NCI-H2171 treated with DMSO at 0.1 percent for 48 hours (cell line): ENCODE measurements at regions not wholly inside any gene's neighbourhood (a gene's known extent, or its start where the extent isn't known, plus 50 kb on each side); places are given as distances from the start of the nearest gene placed in this dataset.
"Not testable (repeated sequence)": the region's sequence is repeated elsewhere in the genome, so short reads cannot be mapped to it uniquely, and the experiment has no call there.

Experiments
- DNase-seq: peaks from one replicate; lab custom pipeline; 2025; lab: John Stamatoyannopoulos, UW

GRCh38 chr7:110283056-110283455 lies 807.9 kb upstream of the LRRN3 start:
- no peak for DNase-seq

GRCh38 chr7:110291430-110291829 lies 799.5 kb upstream of the LRRN3 start:
- no peak for DNase-seq

DNA sequence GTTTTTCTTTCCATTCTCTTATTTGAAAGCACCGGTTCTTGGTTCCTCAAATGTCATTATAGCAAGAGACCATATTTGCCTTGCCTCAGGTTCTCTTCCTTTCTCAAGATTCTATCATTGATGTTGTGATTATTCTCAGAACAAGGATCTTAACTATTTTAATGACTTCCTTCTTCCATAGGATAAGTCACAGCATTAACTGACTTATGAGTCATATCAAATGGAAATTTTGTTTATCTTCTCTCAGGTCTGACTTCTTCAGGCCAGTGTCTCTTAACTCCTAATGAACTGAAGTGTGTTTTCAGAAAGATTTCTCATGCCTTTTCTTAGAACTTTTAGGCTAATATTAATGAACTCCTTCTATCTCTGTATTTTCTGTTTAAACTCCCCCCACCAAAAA lies 794.6 kb upstream of the LRRN3 start:
- no peak for DNase-seq

- DNase-seq = no peak
Observed at GRCh38 chr7:110307776-110308175, 783.2 kb upstream of the LRRN3 start.

DNA sequence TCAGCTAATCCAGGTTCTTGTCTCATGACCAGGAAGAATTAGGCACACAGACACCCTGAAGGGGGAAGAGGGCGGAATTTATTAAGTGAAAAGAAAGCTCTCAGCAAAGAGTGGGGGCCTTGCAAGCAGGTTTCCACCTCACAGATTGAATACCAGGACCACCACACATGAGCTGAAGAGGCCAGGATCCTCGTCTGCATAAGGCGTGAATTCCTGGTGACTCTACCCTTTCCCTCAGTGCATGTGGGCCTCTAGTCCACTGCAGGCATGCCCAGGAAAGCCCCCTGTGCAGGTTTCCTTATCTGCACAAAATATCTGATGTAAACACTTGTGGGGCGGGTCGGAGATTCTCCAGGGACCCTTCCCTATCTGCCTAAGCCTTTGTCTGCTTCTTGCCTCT lies 782.1 kb upstream of the LRRN3 start:
- no peak for DNase-seq

DNA sequence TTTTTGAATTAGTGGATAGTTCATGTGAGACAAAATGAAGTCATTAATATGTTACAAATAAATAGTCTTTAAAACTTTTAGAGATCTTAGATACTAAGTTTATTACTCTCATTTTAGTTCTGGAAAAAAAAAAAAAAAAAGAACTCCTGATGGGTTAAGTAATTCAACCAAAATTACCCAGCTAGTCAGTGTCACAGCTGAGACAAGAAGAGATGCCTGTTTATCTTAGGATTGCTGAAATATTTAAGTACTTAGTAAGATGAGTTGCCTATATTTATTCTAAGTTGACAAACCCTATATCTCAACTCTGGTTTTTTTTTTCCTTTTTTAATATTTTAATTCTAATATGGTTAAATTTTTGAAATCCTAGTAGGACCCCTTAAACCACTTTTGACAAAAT lies 781.0 kb upstream of the LRRN3 start:
- no peak for DNase-seq

DNA sequence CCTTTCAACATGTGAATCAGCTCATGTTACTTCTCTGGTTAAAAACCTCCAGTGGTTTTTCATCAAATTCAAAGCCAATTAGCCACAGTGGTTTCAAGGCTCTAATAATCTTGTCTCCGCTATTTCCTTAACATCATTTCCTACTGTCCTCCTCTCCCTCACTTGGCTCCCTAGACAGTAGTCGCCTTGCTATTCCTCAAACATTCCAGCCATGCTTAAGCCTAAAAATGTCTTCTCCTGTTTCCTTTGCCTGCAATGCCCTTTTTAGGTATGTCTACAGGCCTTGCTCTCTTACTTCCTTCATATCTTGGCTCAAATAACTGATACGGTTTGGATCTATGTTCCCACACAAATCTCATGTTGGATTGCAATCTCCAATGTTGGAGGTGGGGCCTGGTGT lies 779.4 kb upstream of the LRRN3 start:
- DNase-seq = no peak

DNA sequence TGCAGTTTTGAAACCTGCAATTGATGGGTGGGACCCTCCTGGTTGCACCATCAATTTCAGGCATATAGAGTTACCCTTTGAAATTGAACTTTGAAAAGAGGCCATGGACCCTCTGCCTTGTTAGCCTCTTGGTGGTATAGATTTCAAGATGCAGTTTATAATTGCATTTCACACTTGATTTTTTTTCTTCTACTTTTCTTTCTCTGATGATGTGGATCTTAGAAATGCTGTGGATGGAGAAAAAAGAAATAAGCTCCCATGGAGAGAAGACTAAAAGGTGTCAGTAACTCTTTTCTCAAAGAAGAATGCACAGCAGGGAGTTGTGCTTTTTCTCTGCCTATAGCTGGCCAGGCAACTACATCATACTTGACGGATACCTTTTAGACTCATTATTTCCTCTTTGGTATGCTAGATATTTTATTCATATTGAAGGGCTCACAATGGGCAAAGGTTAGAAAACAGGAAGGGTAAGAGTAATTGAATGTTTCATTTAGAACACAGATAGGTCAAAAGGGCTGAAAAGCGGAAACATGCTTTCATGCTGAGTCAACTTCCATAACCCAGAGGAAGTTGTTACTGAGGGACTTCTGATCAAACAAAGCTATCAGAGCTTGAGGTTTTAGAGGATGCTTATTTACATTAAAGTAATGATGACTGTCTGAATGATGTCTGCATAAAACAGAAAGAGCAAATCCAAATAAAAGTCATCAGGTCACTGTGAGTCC lies 773.2 kb upstream of the LRRN3 start:
- DNase-seq = no peak

- DNase-seq = not testable (repeated sequence)
Observed at GRCh38 chr7:110320285-110320684, 770.6 kb upstream of the LRRN3 start.

DNA sequence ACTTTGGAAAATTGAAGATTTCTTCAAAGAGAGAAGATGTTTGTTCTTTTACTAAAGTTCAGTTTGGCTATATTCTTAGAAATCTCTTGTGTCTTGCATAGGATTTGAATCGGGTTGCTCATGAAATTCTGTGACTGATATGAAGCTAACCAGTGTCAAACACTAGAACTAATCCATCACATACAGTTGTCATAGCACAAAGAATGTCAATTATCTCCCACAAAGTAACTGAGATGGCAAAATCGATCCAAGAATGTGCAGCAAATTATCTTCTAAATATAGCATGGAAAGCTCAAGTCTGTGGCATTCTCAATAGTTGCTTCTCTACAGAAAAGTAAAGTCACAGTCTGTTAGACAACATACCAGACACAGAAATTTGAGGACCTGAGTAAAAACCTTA lies 768.1 kb upstream of the LRRN3 start:
- DNase-seq = no peak

GRCh38 chr7:110326966-110327365 lies 764.0 kb upstream of the LRRN3 start:
- DNase-seq = no peak

- DNase-seq = no peak
Observed at GRCh38 chr7:110336423-110336822, 754.5 kb upstream of the LRRN3 start.

DNA sequence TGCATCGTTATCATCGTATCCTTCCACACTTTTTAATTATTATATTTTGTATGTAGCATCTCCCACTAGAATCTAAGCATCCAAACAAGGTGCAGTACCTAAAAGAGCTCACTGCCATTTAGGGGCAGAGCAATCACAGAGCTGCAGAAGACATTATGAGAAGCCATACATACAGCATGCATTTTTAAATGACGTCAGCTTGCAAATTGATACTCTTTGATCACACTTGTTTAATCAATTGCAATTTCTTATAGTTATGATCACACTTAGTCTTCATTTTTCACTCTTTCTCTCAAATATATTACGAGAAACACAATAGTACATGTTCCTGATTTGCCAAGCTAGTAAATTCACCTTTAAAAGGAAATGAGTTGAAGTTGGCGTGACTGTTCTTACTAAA lies 753.3 kb upstream of the LRRN3 start:
- DNase-seq = no peak

DNA sequence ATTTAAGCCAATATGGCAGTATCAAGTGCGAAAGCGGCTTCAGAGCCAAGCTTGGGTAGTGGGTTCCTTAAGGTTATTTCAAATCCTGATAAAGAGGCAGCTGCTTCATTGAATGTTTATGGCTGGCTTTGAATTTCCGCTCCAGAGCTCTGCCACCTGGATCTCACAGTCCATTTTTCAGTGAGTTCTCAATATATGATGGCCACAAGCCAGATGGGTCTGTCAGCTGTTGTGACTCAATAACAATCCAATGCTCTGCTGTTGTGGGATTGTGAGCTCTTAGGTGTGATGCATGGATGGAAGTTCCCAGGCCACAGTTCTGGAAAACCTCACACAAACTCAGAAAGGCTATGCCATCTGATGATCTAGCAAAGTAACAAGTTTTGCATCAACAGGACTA lies 743.8 kb upstream of the LRRN3 start:
- peak; percentile 95 for DNase-seq

DNA sequence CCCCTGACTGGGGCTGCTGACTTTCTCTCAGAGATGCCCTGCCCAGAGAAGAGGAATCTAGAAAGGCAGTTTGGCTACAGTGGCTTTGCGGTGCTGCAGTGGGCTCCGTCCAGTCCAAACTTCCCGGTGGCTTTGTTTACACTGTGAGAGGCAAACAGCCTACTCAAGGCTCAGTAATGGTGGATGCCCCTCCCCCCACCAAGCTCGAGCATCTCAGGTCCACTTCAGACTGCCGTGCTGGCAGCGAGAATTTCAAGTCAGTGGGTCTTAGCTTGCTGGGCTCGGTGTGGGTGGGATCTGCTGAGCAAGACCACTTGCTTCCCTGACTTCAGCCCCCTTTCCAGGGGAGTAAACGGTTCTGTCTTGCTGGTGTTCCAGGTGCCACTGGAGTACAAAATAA lies 734.5 kb upstream of the LRRN3 start:
- no peak for DNase-seq

GRCh38 chr7:110358028-110358427 lies 732.9 kb upstream of the LRRN3 start:
- no peak for DNase-seq

GRCh38 chr7:110371709-110372108 lies 719.2 kb upstream of the LRRN3 start:
- no peak for DNase-seq

- DNase-seq = no peak
Observed at GRCh38 chr7:110372685-110373084, 718.2 kb upstream of the LRRN3 start.

DNA sequence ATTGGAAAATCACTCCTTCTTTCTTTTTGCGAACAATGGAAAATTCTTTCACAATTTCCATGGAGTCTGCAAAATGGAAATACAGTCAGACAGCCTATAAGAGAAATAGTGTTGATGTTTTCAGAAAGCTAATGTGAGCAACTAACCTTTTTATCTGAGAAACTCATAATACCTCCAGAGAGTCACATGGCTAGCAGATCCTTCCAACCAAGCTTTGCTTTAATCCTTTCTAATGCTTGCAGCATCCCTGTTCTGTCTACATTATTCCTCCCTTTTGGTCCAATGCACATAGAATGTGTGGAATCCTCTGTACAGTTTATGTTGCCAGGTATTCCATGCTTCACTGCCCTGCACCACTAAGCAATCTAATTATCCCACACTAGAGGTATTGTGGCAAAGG lies 717.5 kb upstream of the LRRN3 start:
- DNase-seq = peak; percentile 71

- no peak for DNase-seq
Observed at GRCh38 chr7:110373859-110374258, 717.1 kb upstream of the LRRN3 start.

DNA sequence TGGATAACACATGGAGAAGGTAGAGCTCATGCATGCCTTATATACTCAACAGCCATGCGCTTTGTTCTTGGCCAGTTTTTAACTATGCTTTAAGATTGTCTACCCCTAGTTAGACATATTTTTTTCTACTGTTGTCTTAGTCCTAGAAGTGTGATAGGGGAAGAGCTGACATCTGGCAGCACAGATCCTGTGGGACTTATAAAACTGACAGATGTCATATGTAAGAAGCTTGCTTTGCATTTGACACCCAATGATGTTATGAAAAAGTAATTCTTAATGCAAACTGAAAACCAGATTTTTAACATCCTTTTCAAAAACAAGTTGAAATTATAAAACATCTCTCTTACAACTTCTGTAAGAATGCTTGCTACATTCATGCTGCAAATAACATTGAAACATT lies 715.9 kb upstream of the LRRN3 start:
- DNase-seq = peak; percentile 92

DNA sequence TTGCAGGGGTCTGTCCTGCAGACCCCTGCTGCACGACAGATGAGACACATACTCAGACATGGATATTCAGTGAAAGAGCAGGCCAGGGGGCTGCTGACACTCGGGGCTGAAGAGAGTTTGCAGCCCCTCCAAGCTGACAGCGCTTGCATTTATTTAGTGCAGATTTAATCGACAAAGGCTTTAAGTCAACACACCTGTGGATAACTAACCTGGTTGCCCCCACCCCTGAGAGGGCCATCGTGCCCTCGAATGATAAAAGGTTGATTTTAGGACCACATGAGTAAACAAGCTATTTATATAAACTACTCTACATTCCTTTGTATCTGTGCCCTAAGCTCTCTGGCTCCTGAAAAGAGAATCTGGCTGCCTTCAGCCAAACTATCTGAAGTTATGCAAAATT lies 708.2 kb upstream of the LRRN3 start:
- DNase-seq = no peak

DNA sequence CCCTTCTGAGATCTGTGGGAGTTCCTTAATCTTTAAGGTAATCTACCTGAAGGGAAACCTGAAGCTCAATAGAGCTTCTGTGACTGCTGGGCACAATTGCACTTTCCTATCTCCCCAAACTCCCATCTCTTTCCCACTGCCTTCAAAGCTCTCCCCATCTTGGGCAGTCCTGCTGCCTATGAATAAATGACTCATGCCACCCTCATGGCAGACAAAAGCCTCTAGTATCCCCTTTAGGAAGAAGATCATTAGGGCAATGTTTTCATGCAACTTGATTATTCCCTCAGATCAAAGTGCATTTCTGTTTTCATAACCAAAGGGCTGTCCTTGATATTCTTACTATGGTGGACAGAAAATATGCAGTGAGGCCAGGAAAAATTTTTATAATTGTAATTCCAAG lies 704.9 kb upstream of the LRRN3 start:
- no peak for DNase-seq

DNA sequence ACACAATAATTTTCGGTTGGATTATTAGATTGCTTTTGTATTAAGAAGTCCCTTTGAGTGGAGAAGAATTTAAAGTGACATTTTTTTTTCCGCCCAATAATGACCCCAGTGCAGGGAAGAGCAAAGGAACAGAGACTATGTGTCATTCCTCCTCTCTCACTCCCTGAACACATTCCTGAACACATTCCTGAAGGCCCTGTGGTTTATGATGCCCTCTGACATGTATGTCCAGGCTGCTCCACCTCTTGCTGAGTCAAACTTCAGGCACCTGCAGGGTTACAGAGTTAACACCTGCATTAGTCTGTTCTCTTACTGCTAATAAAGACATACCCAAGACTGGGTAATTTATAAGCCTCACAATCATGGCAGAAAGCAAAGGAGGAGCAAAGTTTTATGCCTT lies 704.0 kb upstream of the LRRN3 start:
- DNase-seq = no peak

- no peak for DNase-seq
Observed at GRCh38 chr7:110387689-110388088, 703.2 kb upstream of the LRRN3 start.
